ENCODE measurements at regions not wholly inside any gene's neighbourhood (a gene's known extent, or its start where the extent isn't known, plus 50 kb on each side); places are given as distances from the start of the nearest gene placed in this dataset.

GRCh38 chr18:4987452-4988405, 209.3 kb downstream of the AKAIN1 start:
- Histone ChIP-seq H3K9me3 (replicated peaks; ENCODE audit: insufficient read depth, low read length) (no peaks in the 10 kb centered on the region), H3F3A (ENCODE audit: insufficient read depth, low read length) (no peaks in the 10 kb centered on the region), H3K27me3 (replicated peaks; ENCODE audit: insufficient read depth, low read length) (no peaks in the 10 kb centered on the region), H3K4me3 (ENCODE audit: low read length) (no peak overlapping the region), H2AFZ (ENCODE audit: low read length) (no peak overlapping the region), H3K27ac (ENCODE audit: low read length) (no peak overlapping the region), H3K4me2 (ENCODE audit: low read depth, low read length) (no peak overlapping the region), H3K4me1 (ENCODE audit: low read length) (no peaks in the 10 kb centered on the region), H3K9me2 (replicated peaks; ENCODE audit: insufficient read depth, low read length) (no peaks in the 10 kb centered on the region), H3K79me2 (ENCODE audit: low read length) (no peaks in the 10 kb centered on the region), H3K9ac (ENCODE audit: low read length) (no peak overlapping the region), H3K36me3 (replicated peaks; ENCODE audit: insufficient read depth, low read length) (no peaks in the 10 kb centered on the region), H4K20me1 (ENCODE audit: insufficient read depth, low read length) (no peaks in the 10 kb centered on the region)
- DNase-seq, result no peak
- TF ChIP-seq EZH2 (optimal IDR thresholded peaks at IDR 0.05; ENCODE audit: low read depth, low read length), result no peak
- no peak for TF ChIP-seq EZH2phosphoT487 (IDR thresholded peaks at IDR 0.05; ENCODE audit: low read length)
- TF ChIP-seq CTCF (IDR thresholded peaks at IDR 0.05; ENCODE audit: low read length), result no peak

GRCh38 chr18:4986677-4987076, 210.4 kb downstream of the AKAIN1 start:
- H3K4me3 ChIP-seq (ENCODE audit: low read length), result no peak overlapping the region
- H2AFZ ChIP-seq (ENCODE audit: low read length), result no peak overlapping the region
- H3F3A ChIP-seq (ENCODE audit: insufficient read depth, low read length), result no peaks in the 10 kb centered on the region
- no peak overlapping the region for H3K27ac ChIP-seq (ENCODE audit: low read length)
- H3K9me3 ChIP-seq (replicated peaks; ENCODE audit: insufficient read depth, low read length), result no peaks in the 10 kb centered on the region
- no peak for DNase-seq
- no peak overlapping the region for H3K9ac ChIP-seq (ENCODE audit: low read length)
- no peaks in the 10 kb centered on the region for H3K27me3 ChIP-seq (replicated peaks; ENCODE audit: insufficient read depth, low read length)
- H3K4me2 ChIP-seq (ENCODE audit: low read depth, low read length), result no peak overlapping the region
- no peaks in the 10 kb centered on the region for H4K20me1 ChIP-seq (ENCODE audit: insufficient read depth, low read length)
- H3K79me2 ChIP-seq (ENCODE audit: low read length), result no peaks in the 10 kb centered on the region
- H3K9me2 ChIP-seq (replicated peaks; ENCODE audit: insufficient read depth, low read length), result no peaks in the 10 kb centered on the region
- no peaks in the 10 kb centered on the region for H3K36me3 ChIP-seq (replicated peaks; ENCODE audit: insufficient read depth, low read length)
- H3K4me1 ChIP-seq (ENCODE audit: low read length), result no peaks in the 10 kb centered on the region
- TF ChIP-seq EZH2 (optimal IDR thresholded peaks at IDR 0.05; ENCODE audit: low read depth, low read length) (no peak), CTCF (IDR thresholded peaks at IDR 0.05; ENCODE audit: low read length) (no peak), EZH2phosphoT487 (IDR thresholded peaks at IDR 0.05; ENCODE audit: low read length) (no peak)

- Histone ChIP-seq H2AFZ (ENCODE audit: low read length) (no peak overlapping the region), H3K4me3 (ENCODE audit: low read length) (no peak overlapping the region), H3K4me1 (ENCODE audit: low read length) (no peaks in the 10 kb centered on the region), H3F3A (ENCODE audit: insufficient read depth, low read length) (no peaks in the 10 kb centered on the region), H3K9me2 (replicated peaks; ENCODE audit: insufficient read depth, low read length) (no peaks in the 10 kb centered on the region), H3K36me3 (replicated peaks; ENCODE audit: insufficient read depth, low read length) (no peaks in the 10 kb centered on the region), H3K9ac (ENCODE audit: low read length) (no peak overlapping the region), H4K20me1 (ENCODE audit: insufficient read depth, low read length) (no peaks in the 10 kb centered on the region), H3K27me3 (replicated peaks; ENCODE audit: insufficient read depth, low read length) (no peaks in the 10 kb centered on the region), H3K79me2 (ENCODE audit: low read length) (no peaks in the 10 kb centered on the region), H3K4me2 (ENCODE audit: low read depth, low read length) (no peak overlapping the region), H3K9me3 (replicated peaks; ENCODE audit: insufficient read depth, low read length) (no peaks in the 10 kb centered on the region), H3K27ac (ENCODE audit: low read length) (no peak overlapping the region)
- no peak for TF ChIP-seq CTCF (IDR thresholded peaks at IDR 0.05; ENCODE audit: low read length)
- TF ChIP-seq EZH2phosphoT487 (IDR thresholded peaks at IDR 0.05; ENCODE audit: low read length), result no peak
- no peak for TF ChIP-seq EZH2 (optimal IDR thresholded peaks at IDR 0.05; ENCODE audit: low read depth, low read length)
- DNase-seq, result no peak
These were observed 211.0 kb downstream of the AKAIN1 start for GRCh38 chr18:4986066-4986465.
